PC-9 (cell line): ENCODE measurements at regions not wholly inside any gene's neighbourhood (a gene's known extent, or its start where the extent isn't known, plus 50 kb on each side); places are given as distances from the start of the nearest gene placed in this dataset.

Experiments used
- EZH2 ChIP-seq: fragments of 200-600 bp; sonication (generic); IDR thresholded peaks from 2 replicates; pipeline ENCODE4 v1.8.0; 2017; ENCODE audit warnings: antibody characterized with exemption, low read depth
- TF ChIP-seq, protein P1 (sequence below): fragments of 200-600 bp; sonication (generic); conservative IDR thresholded peaks from 2 replicates; pipeline ENCODE4 v1.6.1; 2017; ENCODE audit warnings: mixed run types, antibody characterized with exemption, mild to moderate bottlenecking, moderate library complexity

DNA sequence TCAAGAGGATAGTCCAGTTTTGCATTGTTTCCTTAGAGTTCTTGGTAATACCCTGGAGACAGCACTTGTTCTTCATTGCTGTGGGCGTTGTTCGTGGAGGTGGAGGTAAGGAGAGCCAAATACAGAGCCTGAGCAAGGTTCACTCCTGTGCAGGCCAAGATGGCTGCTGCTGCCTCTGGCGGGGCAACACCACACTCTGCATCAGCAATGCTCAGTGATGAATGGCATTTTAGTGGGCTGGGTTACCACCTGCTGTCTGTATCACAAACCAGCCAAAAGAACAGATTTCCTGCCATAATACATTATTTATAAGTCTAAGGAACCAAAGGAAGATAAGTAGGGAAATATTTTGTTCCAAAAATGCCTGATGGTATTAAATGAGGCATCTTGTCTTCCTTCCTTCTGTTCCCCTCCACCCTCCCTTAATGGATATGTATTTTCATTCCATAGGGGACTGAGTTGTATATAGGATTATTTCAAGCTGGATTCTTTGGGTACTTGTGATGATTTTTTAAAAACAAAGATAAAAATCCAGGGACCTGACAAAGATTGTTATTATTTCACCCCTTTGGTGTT, 61.6 kb upstream of the LIMCH1 start:
- TF ChIP-seq, protein P1, sequence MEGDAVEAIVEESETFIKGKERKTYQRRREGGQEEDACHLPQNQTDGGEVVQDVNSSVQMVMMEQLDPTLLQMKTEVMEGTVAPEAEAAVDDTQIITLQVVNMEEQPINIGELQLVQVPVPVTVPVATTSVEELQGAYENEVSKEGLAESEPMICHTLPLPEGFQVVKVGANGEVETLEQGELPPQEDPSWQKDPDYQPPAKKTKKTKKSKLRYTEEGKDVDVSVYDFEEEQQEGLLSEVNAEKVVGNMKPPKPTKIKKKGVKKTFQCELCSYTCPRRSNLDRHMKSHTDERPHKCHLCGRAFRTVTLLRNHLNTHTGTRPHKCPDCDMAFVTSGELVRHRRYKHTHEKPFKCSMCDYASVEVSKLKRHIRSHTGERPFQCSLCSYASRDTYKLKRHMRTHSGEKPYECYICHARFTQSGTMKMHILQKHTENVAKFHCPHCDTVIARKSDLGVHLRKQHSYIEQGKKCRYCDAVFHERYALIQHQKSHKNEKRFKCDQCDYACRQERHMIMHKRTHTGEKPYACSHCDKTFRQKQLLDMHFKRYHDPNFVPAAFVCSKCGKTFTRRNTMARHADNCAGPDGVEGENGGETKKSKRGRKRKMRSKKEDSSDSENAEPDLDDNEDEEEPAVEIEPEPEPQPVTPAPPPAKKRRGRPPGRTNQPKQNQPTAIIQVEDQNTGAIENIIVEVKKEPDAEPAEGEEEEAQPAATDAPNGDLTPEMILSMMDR, result no peak
- TF ChIP-seq EZH2, result no peak
